ENCODE measurements at regions not wholly inside any gene's neighbourhood (a gene's known extent, or its start where the extent isn't known, plus 50 kb on each side); places are given as distances from the start of the nearest gene placed in this dataset.

DNA sequence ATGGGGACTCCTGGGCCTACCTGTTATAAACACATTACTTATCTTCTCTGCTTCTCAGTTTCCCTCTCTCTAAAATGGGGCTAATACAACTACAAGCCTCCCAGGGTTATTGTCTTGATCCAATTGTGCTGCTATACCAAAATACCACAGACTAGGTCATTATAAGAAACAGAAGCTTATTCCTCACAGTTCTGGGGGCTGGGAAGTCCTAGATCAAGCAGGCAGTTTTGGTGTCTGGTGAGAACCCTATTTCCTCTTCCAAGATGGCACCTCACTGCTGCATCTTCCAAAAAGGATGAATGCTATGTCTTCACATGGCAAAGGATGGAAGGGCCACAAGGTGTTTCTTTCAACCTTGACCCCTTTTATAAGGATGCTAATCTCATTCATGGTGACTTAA, 732.9 kb upstream of the TBX3 start:
- H2AFZ ChIP-seq (ENCODE audit: low read length): no peak overlapping the region
- TF ChIP-seq EZH2phosphoT487 (IDR thresholded peaks at IDR 0.05; ENCODE audit: borderline replicate concordance): no peak
- TF ChIP-seq, protein P1, sequence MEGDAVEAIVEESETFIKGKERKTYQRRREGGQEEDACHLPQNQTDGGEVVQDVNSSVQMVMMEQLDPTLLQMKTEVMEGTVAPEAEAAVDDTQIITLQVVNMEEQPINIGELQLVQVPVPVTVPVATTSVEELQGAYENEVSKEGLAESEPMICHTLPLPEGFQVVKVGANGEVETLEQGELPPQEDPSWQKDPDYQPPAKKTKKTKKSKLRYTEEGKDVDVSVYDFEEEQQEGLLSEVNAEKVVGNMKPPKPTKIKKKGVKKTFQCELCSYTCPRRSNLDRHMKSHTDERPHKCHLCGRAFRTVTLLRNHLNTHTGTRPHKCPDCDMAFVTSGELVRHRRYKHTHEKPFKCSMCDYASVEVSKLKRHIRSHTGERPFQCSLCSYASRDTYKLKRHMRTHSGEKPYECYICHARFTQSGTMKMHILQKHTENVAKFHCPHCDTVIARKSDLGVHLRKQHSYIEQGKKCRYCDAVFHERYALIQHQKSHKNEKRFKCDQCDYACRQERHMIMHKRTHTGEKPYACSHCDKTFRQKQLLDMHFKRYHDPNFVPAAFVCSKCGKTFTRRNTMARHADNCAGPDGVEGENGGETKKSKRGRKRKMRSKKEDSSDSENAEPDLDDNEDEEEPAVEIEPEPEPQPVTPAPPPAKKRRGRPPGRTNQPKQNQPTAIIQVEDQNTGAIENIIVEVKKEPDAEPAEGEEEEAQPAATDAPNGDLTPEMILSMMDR (conservative IDR thresholded peaks at IDR 0.05; ENCODE audit: low read length): no peak
- no peaks in the 10 kb centered on the region for H3K36me3 ChIP-seq (ENCODE audit: insufficient read depth, low read length)
- no peak overlapping the region for H3K9ac ChIP-seq (ENCODE audit: low read depth, low read length, poor library complexity, severe bottlenecking)
- no peaks in the 10 kb centered on the region for H4K20me1 ChIP-seq (ENCODE audit: insufficient read depth, low read length, poor library complexity, severe bottlenecking)
- no peaks in the 10 kb centered on the region for H3F3A ChIP-seq (ENCODE audit: low read depth)
- H3K27me3 ChIP-seq (ENCODE audit: insufficient read depth, low read length, poor library complexity, severe bottlenecking): no peaks in the 10 kb centered on the region
- H3K79me2 ChIP-seq (ENCODE audit: insufficient read depth, low read length): no peaks in the 10 kb centered on the region
- no peaks in the 10 kb centered on the region; the same call in 1 of the 2 replicates for H3K9me2 ChIP-seq (replicated peaks; ENCODE audit: low read depth, low read length)
- no peaks in the 10 kb centered on the region; the same call in 1 of the 2 replicates for H3K9me3 ChIP-seq (ENCODE audit: insufficient read depth, low read depth, low read length)
- no peaks in the 10 kb centered on the region for H3K4me1 ChIP-seq (ENCODE audit: insufficient read depth, low read length, poor library complexity, severe bottlenecking)
- H3K4me2 ChIP-seq (ENCODE audit: low read depth, low read length, poor library complexity, severe bottlenecking): no peak overlapping the region
- no peak overlapping the region for H3K4me3 ChIP-seq (ENCODE audit: low read length, poor library complexity, severe bottlenecking)

DNA sequence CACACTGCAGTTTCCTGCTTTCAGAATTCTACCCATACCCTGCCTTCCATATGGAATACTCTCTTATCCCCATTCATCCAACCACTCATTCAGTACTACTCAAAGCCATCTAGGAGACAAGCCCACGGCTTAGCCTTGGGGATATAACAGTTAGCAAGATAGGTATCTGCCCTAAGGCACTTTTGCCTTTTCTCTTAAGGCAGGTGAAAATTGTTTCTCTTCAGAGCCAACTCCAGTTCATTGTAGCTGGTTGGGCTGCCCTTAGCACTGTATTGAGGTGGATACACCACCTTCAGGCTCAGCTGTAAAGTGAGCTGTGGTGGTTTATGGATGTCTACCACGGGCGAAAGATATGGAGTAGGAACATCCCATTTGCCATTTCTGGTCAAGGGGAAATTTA, 729.7 kb upstream of the TBX3 start:
- no peaks in the 10 kb centered on the region for H3K79me2 ChIP-seq (ENCODE audit: insufficient read depth, low read length)
- TF ChIP-seq, protein P1 (conservative IDR thresholded peaks at IDR 0.05; ENCODE audit: low read length): no peak
- no peak for TF ChIP-seq EZH2phosphoT487 (IDR thresholded peaks at IDR 0.05; ENCODE audit: borderline replicate concordance)
- no peak overlapping the region for H3K4me3 ChIP-seq (ENCODE audit: low read length, poor library complexity, severe bottlenecking)

DNA sequence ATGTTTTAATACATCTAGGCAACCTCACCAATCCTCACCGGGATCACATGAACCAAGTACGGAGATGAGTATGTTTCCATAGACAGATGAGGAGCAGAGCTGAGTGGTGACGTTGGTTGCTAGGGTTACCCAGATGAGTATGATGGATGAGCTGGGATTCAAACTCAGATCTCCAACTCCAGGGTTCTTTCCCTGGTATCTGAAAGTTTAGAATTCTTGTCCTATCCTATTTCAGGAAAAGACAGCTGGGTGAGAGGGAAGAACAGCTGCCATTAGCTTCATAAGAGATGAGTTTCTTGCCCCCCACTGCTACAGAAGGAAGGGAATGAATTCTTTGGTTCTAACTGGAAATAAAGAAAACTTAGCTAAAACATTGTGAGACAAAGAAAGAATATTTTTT, 728.9 kb upstream of the TBX3 start:
- Histone ChIP-seq H2AFZ (ENCODE audit: low read length) (no peak overlapping the region), H3K4me1 (ENCODE audit: insufficient read depth, low read length, poor library complexity, severe bottlenecking) (no peaks in the 10 kb centered on the region), H3K4me3 (ENCODE audit: low read length, poor library complexity, severe bottlenecking) (no peak overlapping the region), H3K9me2 (replicated peaks; ENCODE audit: low read depth, low read length) (no peaks in the 10 kb centered on the region), H3K9ac (ENCODE audit: low read depth, low read length, poor library complexity, severe bottlenecking) (no peak overlapping the region), H3K9me3 (ENCODE audit: insufficient read depth, low read depth, low read length) (no peaks in the 10 kb centered on the region; the same call in 1 of the 2 replicates), H3K27me3 (ENCODE audit: insufficient read depth, low read length, poor library complexity, severe bottlenecking) (no peaks in the 10 kb centered on the region), H4K20me1 (ENCODE audit: insufficient read depth, low read length, poor library complexity, severe bottlenecking) (no peaks in the 10 kb centered on the region), H3K79me2 (ENCODE audit: insufficient read depth, low read length) (no peaks in the 10 kb centered on the region), H3K4me2 (ENCODE audit: low read depth, low read length, poor library complexity, severe bottlenecking) (no peak overlapping the region), H3F3A (ENCODE audit: low read depth) (no peaks in the 10 kb centered on the region), H3K36me3 (ENCODE audit: insufficient read depth, low read length) (no peaks in the 10 kb centered on the region)
- TF ChIP-seq EZH2phosphoT487 (IDR thresholded peaks at IDR 0.05; ENCODE audit: borderline replicate concordance): no peak
- TF ChIP-seq, protein P1 (conservative IDR thresholded peaks at IDR 0.05; ENCODE audit: low read length): no peak

More for the DNA sequence above, 729.7 kb upstream of the TBX3 start:
- Histone ChIP-seq H2AFZ (ENCODE audit: low read length) (no peak overlapping the region), H3K27me3 (ENCODE audit: insufficient read depth, low read length, poor library complexity, severe bottlenecking) (no peaks in the 10 kb centered on the region), H3K9me3 (ENCODE audit: insufficient read depth, low read depth, low read length) (no peaks in the 10 kb centered on the region; the same call in 1 of the 2 replicates), H3K9ac (ENCODE audit: low read depth, low read length, poor library complexity, severe bottlenecking) (no peak overlapping the region), H3K4me1 (ENCODE audit: insufficient read depth, low read length, poor library complexity, severe bottlenecking) (no peaks in the 10 kb centered on the region), H4K20me1 (ENCODE audit: insufficient read depth, low read length, poor library complexity, severe bottlenecking) (no peaks in the 10 kb centered on the region), H3F3A (ENCODE audit: low read depth) (no peaks in the 10 kb centered on the region), H3K36me3 (ENCODE audit: insufficient read depth, low read length) (no peaks in the 10 kb centered on the region), H3K4me2 (ENCODE audit: low read depth, low read length, poor library complexity, severe bottlenecking) (no peak overlapping the region), H3K9me2 (replicated peaks; ENCODE audit: low read depth, low read length) (no peaks in the 10 kb centered on the region)

Data from Loucy (cell line).